NCI-H526 (cell line): ENCODE measurements at regions not wholly inside any gene's neighbourhood (a gene's known extent, or its start where the extent isn't known, plus 50 kb on each side); places are given as distances from the start of the nearest gene placed in this dataset.

ENCODE experiments used
- DNase-seq, 2 experiments: peaks; one replicate each; lab custom pipeline; 2025; lab: John Stamatoyannopoulos, UW

DNA sequence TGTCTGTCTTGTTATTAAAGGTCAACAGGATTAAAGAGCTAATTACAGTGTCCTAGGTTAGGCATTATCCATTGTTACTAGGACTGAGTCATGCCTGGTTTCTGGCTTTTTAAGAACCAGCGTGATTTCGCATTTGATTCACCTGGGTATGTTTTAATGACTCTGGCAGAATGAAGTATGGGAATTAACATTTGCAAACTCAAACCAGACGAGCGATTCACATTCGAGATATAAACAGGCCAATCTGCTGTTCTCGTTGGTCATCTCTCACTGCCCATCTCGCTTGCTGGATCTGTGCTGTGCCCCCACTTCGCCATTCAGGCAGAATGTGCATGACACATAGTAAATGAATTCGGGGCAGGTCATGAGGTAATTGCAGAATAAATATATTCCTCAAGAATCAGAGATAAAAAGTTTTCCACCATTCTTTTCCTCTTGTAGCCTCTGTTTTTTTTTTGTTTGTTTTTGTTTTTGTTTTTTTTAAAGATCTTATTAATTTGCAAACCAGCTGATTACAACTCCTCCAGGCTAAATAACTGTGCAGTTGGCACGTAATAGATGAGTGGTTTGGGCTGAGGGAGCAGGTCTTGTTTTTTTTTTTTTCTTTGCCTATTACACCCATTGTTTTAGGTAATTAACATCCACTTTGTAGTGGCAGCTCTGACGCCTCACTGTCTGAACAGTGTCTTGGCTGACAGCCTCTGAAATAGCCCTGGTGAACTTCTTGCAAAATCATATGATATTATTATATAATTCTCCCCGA, 313.5 kb upstream of the MSX2 start:
- DNase-seq, result no peak

DNA sequence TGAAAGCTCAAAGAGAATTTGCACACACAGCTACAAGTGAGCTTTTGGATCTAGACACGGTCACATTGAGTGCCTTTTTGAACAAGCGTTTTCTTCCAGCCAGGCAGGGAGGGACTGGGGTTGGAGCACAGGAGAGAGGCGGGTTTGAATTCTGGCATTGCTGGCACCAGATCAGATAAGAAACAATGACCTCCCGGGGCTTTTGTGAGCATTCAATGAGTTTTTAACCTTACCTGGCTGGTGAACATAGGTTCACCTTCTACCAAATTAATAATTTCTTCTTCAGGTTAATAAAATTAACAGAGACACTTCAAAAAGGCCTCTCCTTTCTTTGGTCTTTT, 312.9 kb upstream of the MSX2 start:
- no peak for DNase-seq

DNA sequence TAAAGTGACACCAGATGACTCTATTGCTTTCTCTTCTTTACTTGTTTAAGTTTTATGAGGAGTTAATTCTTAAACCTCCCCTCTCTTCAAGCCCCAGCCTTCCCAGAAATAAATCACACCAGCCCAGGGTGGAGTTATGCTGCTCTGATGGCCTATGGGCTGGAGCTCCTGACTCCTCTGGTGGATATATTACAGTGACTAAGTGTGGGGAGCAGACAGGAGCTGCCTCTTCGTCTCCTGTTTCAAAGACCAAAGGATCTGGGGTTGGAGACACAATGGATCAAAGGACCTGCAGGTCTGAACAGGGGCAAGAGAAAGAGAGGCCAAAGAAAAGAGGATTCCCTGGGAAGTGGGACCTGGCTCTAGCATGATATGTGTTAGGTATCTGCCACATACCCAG, 312.0 kb upstream of the MSX2 start:
- DNase-seq, result no peak

DNA sequence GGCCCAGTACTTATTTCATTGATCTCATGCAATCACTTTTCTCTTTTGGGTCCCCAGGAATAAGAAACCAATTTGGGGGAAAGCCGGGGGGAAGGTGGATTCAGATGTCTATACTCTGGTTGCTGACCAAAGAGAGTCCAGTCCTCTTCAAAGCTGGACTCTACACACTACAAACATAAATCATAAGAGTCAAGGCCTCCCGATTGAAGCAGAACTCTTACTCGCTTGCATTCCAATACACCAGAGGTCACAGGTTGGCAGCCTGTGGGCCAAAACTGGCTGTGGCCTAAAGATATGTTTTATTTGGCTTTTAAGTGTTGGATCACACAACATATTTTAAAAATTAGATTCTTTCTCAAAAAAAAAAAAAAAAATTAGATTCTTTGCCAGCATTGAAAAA, 311.4 kb upstream of the MSX2 start:
- no peak for DNase-seq

DNA sequence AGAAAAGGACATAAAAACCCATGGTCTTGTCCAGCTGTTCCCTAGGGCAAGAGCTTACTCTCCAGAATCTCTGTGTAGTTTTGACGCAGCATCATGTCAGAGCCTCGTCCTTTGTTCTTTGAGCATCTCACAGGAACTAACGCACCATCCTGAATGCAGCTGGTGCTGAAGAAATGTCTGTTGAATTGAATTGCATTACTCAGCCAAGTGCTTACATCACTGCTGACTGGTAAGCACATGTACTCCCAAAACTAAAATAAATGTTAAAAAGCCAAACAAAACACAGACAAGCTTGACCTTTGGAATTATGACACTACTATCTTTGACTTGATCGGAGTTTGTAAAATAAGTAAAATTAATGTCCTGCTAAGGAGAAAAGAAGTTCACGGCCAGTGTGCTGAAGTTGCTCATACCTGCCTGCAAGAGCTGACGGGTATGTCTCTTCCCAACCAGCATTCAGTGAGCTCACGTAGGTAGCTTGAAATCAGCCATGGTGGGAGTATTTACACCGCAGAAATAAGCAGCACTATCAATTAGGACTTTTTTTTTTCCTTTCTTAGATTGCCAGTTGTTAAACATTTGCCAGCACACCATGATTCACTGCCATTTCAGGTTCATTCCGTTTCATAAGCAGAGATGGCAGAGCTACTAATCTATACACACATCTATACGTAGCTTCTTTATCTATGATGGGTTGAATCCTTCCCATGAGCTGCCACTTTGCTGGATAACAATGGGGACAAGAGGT, 310.6 kb upstream of the MSX2 start:
- no peak for DNase-seq

GRCh38 chr5:174414315-174414710, 310.1 kb upstream of the MSX2 start:
- DNase-seq, result no peak

DNA sequence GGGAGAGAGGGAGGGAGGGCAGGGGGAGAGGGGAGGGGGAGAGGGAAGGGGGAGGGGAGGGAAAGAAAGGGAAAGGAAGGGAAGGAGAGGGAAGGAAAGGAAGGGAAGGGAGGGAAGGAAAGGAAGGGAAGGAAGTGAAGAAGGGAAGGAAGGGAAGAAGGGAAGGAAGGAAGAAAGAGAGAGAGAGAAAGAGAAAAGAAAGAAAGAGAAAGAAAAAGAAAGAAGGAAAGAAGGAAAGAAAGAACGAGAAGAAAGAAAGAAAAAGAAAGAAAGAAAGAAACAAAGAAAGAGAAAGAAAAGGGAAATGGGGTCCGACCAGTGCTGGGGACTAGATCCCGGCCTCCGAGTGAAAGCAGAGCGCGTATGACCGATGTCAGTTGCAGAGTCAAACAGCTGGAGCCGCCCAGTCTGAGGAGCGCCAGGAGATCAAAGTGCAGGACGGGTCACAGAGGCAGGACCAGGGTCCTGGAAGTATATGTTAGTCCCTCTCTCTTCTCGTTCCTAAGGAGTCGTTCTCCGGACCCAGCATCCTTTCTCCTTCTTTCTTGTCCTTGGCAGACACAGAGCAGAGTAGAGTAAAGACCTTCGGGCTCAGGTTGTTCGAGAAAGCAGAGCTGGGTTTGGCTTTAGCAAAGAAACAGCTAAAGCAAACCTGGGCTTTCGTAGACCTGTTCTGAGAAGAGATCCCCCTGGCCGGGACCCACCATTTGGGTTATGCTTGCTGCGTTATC, 305.4 kb upstream of the MSX2 start:
- DNase-seq, result peak; percentile 46 to 60

DNA sequence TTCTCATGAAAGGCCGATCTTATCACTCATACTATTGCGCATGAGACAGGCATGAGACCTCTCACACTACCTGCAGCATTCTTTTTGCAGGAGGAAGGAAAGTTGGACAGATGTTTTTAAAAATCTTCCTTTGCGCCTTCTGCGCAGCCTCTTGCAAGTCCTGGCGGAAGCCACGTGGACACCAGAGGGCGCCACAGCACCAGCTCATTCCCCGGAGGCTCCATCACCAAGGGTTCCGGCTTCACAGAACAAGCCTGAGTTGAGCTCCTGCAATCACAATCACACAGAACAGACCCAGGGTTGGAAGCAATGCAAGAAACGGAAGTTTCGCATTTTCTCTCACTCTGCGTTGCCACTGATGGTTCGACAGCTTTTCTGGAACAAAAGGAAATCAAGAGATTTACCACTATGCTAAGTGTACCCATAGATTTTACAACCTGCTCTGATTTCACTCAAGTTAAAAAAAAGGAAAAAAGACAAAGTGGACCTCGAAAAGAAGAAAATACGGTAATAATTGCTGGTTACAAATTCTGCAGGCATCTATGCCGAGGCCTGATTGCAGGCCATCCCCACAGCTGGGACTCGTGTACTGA, 304.7 kb upstream of the MSX2 start:
- DNase-seq, result peak; percentile 67 to 90

DNA sequence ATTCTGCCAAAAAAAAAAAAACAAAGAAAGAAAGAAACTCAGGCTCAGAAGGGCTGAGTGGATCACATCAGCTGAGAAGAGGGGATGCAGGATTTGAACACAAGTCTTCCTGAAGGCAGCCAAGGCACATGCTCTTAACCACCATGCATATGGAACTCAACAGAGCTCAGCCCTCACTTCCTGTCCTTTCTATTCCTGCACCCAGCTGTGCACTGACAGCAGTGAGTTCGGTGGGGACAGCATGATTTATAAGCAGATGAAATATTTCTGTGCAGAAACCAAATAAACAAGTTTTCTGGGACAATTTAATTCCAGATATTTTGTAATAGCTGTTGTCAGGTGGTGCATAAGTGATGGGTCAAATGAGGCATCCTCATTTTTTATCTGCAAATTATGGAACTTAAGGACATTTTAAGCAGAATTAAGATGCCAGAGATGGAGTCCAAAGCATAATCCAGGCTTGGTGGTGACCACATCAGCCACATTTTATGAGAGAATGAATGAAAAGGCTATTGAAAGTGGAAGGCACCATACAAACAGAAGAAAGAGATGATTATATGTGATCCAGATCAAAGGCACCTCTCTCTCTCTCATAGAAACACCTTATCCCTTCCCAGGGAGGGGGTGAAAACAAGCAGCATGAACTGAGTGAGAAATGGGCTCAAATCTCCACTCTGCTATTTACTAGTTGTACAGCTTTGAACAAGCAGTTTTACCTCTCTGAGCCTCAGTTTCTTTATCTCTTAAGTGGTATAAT, 303.6 kb upstream of the MSX2 start:
- DNase-seq, result no peak

- no peak for DNase-seq
Observed at GRCh38 chr5:174421408-174421805, 303.0 kb upstream of the MSX2 start.

- peak in 1 of 2 experiments; percentile 11 for DNase-seq
Observed at GRCh38 chr5:174423558-174423957, 300.8 kb upstream of the MSX2 start.

DNA sequence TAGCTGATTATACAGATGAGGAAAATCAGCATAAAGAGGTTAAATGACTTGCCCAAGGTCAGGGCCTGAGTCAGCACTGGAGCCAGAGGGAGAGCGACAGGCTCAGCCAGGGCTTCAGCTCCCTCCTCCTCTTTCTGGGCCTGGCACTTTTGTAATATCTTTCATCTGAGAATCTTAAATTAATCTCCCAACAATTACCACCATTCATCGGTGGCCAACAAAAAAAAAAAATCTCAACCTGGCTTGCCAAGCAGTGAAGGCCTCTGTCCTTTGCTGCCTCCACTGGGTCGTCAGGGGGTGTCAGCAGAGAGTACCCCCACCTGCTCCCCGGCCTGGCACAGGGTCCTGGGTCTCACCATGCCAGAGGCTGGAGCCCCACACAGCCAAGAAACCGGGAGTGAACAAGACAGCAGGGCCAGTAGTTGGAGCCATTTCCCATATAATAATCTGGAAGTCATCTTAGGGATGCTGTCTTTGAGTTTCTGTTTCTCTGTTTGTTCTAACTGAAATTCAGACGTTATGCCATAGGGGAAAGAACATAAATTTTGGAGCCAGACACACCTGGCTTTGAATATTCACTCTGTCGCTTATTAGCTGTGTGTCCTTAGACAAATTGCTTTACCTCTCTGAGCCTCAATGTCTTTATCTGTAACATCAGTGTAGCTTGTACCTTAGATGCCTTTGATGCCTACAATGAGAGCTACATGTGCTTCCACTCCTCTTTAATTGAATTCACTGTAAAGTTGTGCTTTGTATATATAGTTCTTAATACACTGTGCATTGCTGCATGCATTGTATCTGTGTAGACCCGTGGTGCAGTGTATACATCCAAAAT, 299.9 kb upstream of the MSX2 start:
- DNase-seq, result peak in 1 of 2 experiments; percentile 10

GRCh38 chr5:174425271-174425963, 299.0 kb upstream of the MSX2 start:
- peak in 1 of 2 experiments; percentile 42 for DNase-seq

DNA sequence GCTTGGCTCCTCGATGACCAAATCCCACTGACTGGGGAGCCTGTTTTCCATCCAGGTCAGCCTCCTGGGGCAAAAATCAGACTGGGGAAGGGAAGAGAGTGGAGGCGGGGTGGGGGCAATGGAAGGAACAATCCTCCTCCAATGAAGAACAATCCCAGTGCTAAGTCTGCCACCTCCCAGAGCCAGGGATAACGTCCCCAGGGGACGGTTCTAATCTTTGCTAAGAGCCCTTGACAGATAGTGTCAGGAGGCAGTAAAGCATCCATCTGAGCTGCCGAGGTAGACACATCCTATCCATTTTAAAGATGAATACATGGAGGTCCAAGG, 298.5 kb upstream of the MSX2 start:
- no peak for DNase-seq

- DNase-seq, result no peak
Observed at GRCh38 chr5:174426388-174426787, 298.0 kb upstream of the MSX2 start.

- DNase-seq, result no peak
Observed at GRCh38 chr5:174426851-174427250, 297.5 kb upstream of the MSX2 start.

DNA sequence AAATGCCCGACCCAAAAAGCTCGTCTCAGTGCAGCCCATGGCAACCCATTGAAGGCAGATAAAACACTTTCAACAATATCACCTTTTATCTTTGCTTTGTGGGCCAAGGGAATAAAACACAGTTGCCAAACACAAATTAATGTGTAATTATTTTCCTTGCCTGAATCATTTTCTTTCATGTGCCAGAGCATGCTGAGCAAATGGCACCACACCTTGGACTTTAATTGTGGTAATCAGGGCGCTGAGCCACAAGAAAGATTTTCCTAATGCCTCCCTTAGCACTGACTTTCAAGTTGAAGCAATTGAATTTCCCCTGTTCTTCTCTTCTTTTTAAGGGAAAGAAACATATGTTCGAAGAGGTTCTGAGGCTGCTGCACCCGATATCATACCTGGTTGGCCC, 297.1 kb upstream of the MSX2 start:
- no peak for DNase-seq

- no peak for DNase-seq
Observed at GRCh38 chr5:174428895-174429294, 295.5 kb upstream of the MSX2 start.

DNA sequence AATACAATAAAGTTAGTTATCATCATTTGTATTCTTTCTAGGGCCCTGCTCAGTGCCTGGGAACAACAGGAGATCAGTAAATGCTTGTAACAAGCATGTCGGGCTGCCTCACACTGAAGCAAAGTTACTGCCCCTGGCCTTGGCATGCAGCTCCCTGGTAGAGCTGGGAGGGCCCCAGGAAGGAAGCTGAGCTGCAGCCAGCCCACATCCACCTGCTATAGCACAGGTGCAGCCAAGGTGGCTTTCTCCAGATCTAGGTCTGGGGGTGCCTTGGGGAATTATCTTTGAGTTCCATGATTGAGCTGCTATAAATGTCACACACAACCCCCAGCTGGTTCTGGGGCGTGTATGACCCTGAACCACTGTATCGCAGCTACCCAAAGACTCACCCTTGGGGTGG, 293.4 kb upstream of the MSX2 start:
- no peak for DNase-seq

DNA sequence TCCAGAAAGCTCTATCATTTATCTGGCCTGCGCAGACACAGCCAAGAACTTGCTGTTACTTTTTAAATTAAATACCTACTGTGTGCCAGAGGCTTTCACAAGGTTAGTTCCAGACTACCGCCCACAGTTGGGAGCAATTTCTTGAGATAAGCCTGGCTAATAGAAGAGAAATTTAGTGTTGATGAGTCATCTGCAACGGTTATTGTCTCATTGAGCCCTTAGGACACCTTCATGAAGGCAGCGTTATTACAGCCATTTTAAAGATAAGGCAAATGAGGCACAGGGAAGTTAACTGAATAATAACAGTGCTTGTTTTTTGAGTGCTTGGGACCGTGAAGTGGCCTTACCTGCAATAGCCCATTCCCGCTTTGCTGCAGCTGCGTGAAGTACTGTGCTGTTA, 292.9 kb upstream of the MSX2 start:
- DNase-seq, result no peak

GRCh38 chr5:174433098-174433497, 291.3 kb upstream of the MSX2 start:
- no peak for DNase-seq
